Fibroblast of lung (primary cell): ENCODE measurements at regions not wholly inside any gene's neighbourhood (a gene's known extent, or its start where the extent isn't known, plus 50 kb on each side); places are given as distances from the start of the nearest gene placed in this dataset.

ENCODE experiments used
- DNase-seq, 2 donors: peaks; one replicate each; pipeline versions ENCODE4 v3.0.0 to v3.0.0-alpha.2; 2010; ENCODE audit warnings: low read depth in 2 of 2
- H2AFZ ChIP-seq: 2 replicates; pipeline ENCODE4 v1.5.1; 2012; ENCODE audit warnings: low read length, control low read depth, inconsistent platforms
- H3K27ac ChIP-seq: 2 replicates; pipeline ENCODE4 v1.5.1; 2011; ENCODE audit warnings: low read length, control low read depth; ENCODE audit not compliant: insufficient read depth
- H3K27me3 ChIP-seq: 2 replicates; pipeline ENCODE4 v1.5.1; 2011; ENCODE audit warnings: mild to moderate bottlenecking, low read length; ENCODE audit not compliant: control insufficient read depth, insufficient read depth
- H3K36me3 ChIP-seq: 2 replicates; pipeline ENCODE4 v1.5.1; 2011; ENCODE audit warnings: low read length; ENCODE audit not compliant: control insufficient read depth, insufficient read depth
- H3K4me1 ChIP-seq: 2 replicates; pipeline ENCODE4 v1.5.1; 2011; ENCODE audit warnings: low read length; ENCODE audit not compliant: control insufficient read depth, insufficient read depth; ENCODE audit errors: extremely low read depth
- H3K4me2 ChIP-seq: 2 replicates; pipeline ENCODE4 v1.5.1; 2011; ENCODE audit warnings: low read length, control low read depth; ENCODE audit not compliant: insufficient read depth; ENCODE audit errors: extremely low read depth
- H3K4me3 ChIP-seq, 4 experiments: fragments of 200-600 bp in 1 of 4; sonication (generic) in 1 of 4; replicated peaks in 1 of 4; 2 replicates each; pipeline ENCODE4 v1.5.1; 2011 to 2016; ENCODE audit warnings: low read length in 4 of 4, low read depth in 3 of 4, mild to moderate bottlenecking in 3 of 4, control low read depth in 2 of 4, inconsistent platforms in 1 of 4, mixed read lengths in 1 of 4; ENCODE audit not compliant: insufficient read depth in 1 of 4; ENCODE audit errors: control extremely low read depth in 1 of 4
- H3K79me2 ChIP-seq: 2 replicates; pipeline ENCODE4 v1.5.1; 2012; ENCODE audit warnings: mild to moderate bottlenecking, low read length, inconsistent platforms; ENCODE audit not compliant: control insufficient read depth, insufficient read depth
- H3K9ac ChIP-seq: 2 replicates; pipeline ENCODE4 v1.5.1; 2011; ENCODE audit warnings: mild to moderate bottlenecking, low read length, control low read depth; ENCODE audit not compliant: insufficient read depth
- H3K9me3 ChIP-seq: 2 replicates; pipeline ENCODE4 v1.5.1; 2012; ENCODE audit warnings: low read depth, low read length; ENCODE audit not compliant: control insufficient read depth, insufficient read depth
- H4K20me1 ChIP-seq: 2 replicates; pipeline ENCODE4 v1.5.1; 2011; ENCODE audit warnings: low read length; ENCODE audit not compliant: control insufficient read depth, insufficient read depth; ENCODE audit errors: extremely low read depth
- EZH2 ChIP-seq: IDR thresholded peaks from 2 replicates; pipeline ENCODE4 v1.5.1; 2012; ENCODE audit warnings: low read length, control low read depth, mild to moderate bottlenecking; ENCODE audit errors: missing control alignments
- TF ChIP-seq, protein P1 (sequence below), 2 donors: IDR thresholded peaks in 1 of 2; conservative IDR thresholded peaks in 1 of 2; 1 replicate in 1 of 2; 2 replicates in 1 of 2; pipeline ENCODE4 v1.5.1; 2011 to 2012; ENCODE audit warnings: low read length in 2 of 2, control low read depth in 1 of 2, inconsistent platforms in 1 of 2, low read depth in 1 of 2, mild to moderate bottlenecking in 1 of 2

- no peaks in the 10 kb centered on the region for H4K20me1 ChIP-seq
- no peaks in the 10 kb centered on the region for H3K79me2 ChIP-seq
- H3K4me1 ChIP-seq: no peaks in the 10 kb centered on the region
- no peaks in the 10 kb centered on the region for H3K27me3 ChIP-seq
- TF ChIP-seq, protein P1, sequence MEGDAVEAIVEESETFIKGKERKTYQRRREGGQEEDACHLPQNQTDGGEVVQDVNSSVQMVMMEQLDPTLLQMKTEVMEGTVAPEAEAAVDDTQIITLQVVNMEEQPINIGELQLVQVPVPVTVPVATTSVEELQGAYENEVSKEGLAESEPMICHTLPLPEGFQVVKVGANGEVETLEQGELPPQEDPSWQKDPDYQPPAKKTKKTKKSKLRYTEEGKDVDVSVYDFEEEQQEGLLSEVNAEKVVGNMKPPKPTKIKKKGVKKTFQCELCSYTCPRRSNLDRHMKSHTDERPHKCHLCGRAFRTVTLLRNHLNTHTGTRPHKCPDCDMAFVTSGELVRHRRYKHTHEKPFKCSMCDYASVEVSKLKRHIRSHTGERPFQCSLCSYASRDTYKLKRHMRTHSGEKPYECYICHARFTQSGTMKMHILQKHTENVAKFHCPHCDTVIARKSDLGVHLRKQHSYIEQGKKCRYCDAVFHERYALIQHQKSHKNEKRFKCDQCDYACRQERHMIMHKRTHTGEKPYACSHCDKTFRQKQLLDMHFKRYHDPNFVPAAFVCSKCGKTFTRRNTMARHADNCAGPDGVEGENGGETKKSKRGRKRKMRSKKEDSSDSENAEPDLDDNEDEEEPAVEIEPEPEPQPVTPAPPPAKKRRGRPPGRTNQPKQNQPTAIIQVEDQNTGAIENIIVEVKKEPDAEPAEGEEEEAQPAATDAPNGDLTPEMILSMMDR (conservative IDR thresholded peaks at IDR 0.05 in 1 of 2, IDR thresholded peaks at IDR 0.05 in 1 of 2; ENCODE audit: low read depth in 1 of 2, low read length in 2 of 2): no peak
- no peak for TF ChIP-seq EZH2
- no peak overlapping the region for H2AFZ ChIP-seq
- no peak overlapping the region for H3K4me3 ChIP-seq
- H3K27ac ChIP-seq: no peak overlapping the region
- no peaks in the 10 kb centered on the region for H3K36me3 ChIP-seq
- no peak overlapping the region for H3K9ac ChIP-seq
- no peak for DNase-seq
- H3K4me2 ChIP-seq: no peak overlapping the region
- no peaks in the 10 kb centered on the region for H3K9me3 ChIP-seq
Measured at GRCh38 chr4:144580430-144580829, 65.5 kb upstream of the HHIP start.

DNA sequence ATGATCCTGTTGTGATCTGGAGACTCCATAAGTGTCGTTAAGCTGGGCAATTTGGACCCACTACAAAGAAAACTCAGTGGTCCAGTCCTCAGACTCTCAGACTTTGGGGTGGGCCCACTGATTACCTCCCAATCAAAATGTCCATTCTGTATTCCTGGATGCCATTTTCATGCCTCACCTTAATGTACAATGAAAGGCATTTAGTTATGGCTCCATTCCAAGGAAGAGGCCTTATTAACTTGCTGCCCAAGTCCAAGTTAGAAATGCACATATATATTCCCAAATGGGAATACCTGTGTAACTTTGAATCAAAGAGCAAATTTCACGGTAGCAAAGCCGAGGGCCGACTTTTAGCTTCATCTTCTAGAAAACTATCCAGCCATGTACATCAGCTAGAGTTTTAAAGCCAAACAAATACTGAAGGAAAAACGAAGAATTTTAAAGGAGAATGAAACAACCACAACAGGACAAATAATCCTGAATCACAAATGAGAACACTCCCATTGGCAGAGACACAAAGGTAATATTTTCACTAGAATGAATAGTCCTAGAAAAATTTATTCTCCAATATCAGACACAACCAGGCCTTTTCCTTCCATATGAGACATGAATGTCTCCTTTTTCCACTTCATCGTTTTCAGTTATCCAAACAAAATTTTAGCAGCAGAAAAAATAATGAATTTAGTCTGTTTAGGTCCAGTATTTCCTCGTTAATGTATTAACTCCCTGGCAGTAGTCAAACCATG is 63.7 kb upstream of the HHIP start:
- H3K9ac ChIP-seq: no peak overlapping the region
- no peak overlapping the region for H3K27ac ChIP-seq
- no peak for TF ChIP-seq EZH2
- TF ChIP-seq, protein P1 (conservative IDR thresholded peaks at IDR 0.05 in 1 of 2, IDR thresholded peaks at IDR 0.05 in 1 of 2; ENCODE audit: low read depth in 1 of 2, low read length in 2 of 2): no peak
- H3K79me2 ChIP-seq: no peaks in the 10 kb centered on the region
- H3K27me3 ChIP-seq: no peaks in the 10 kb centered on the region
- DNase-seq: peak in 1 of 2 donors; percentile 85
- no peaks in the 10 kb centered on the region for H4K20me1 ChIP-seq
- H3K4me1 ChIP-seq: no peaks in the 10 kb centered on the region
- no peak overlapping the region for H3K4me2 ChIP-seq
- H3K9me3 ChIP-seq: no peaks in the 10 kb centered on the region
- H3K4me3 ChIP-seq: no peak overlapping the region
- H3K36me3 ChIP-seq: no peaks in the 10 kb centered on the region
- no peak overlapping the region for H2AFZ ChIP-seq

GRCh38 chr4:144582975-144583374 is 63.0 kb upstream of the HHIP start:
- Histone ChIP-seq H3K4me1 (no peaks in the 10 kb centered on the region), H3K9me3 (no peaks in the 10 kb centered on the region), H3K27me3 (no peaks in the 10 kb centered on the region), H2AFZ (no peak overlapping the region), H4K20me1 (no peaks in the 10 kb centered on the region), H3K27ac (no peak overlapping the region), H3K79me2 (no peaks in the 10 kb centered on the region), H3K4me3 (no peak overlapping the region), H3K9ac (no peak overlapping the region), H3K36me3 (no peaks in the 10 kb centered on the region), H3K4me2 (no peak overlapping the region)
- TF ChIP-seq, protein P1 (conservative IDR thresholded peaks at IDR 0.05 in 1 of 2, IDR thresholded peaks at IDR 0.05 in 1 of 2; ENCODE audit: low read depth in 1 of 2, low read length in 2 of 2): no peak
- TF ChIP-seq EZH2: no peak
- peak in 1 of 2 donors; percentile 33 for DNase-seq
